Urinary bladder (tissue), 3 donors: ENCODE measurements at regions not wholly inside any gene's neighbourhood (a gene's known extent, or its start where the extent isn't known, plus 50 kb on each side); places are given as distances from the start of the nearest gene placed in this dataset.

Source experiments
- DNase-seq: peaks from one replicate; pipeline ENCODE4 v3.0.0-alpha.2; 2015; ENCODE audit errors: extremely low spot score
- H3K27ac ChIP-seq: one replicate; pipeline ENCODE4 v1.5.1; 2013; ENCODE audit warnings: low read depth, mild to moderate bottlenecking, moderate library complexity
- H3K36me3 ChIP-seq: one replicate; pipeline ENCODE4 v1.6.1; 2013; ENCODE audit warnings: mild to moderate bottlenecking, moderate library complexity; ENCODE audit not compliant: insufficient read depth
- H3K4me1 ChIP-seq: one replicate; pipeline ENCODE4 v1.6.1; 2013; ENCODE audit warnings: mild to moderate bottlenecking, moderate library complexity; ENCODE audit not compliant: insufficient read depth
- H3K4me3 ChIP-seq: one replicate; pipeline ENCODE4 v1.5.1; 2013; ENCODE audit warnings: low read depth, low read length
- WGBS: extraction: QIAGEN DNeasy Blood & Tissue Kit; methylation state at CpG from one replicate; pipeline ENCODE4 v1.1.7; 2013; 5-methylcytosine and 5-hydroxymethylcytosine counted together
- donor health status: healthy with polysubstance abuse.
- donor health status: healthy.

DNA sequence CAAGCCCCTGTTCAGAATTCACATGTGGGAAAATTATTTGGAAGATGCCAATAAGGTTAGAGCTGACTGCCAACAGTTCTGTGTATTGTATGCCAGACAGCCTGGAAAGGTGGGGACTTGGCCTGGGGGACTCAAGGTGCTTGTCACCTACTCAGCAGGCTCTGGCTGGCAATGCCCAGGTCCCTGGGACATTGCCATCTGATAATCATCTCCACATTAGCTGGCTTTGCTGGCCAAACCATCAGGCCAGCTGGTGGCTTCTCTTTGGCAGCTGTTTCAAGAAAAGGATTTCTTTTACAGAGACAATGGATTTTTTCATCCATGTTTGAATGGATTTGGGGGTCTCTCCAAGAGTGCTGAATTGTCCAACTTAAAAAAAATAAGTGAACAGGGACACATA lies 165.2 kb downstream of the BRMS1L start:
- no peaks in the 10 kb centered on the region for H3K4me1 ChIP-seq
- H3K27ac ChIP-seq: no peak overlapping the region
- H3K4me3 ChIP-seq: no peak overlapping the region
- DNase-seq: no peak
- H3K36me3 ChIP-seq: no peaks in the 10 kb centered on the region

DNA sequence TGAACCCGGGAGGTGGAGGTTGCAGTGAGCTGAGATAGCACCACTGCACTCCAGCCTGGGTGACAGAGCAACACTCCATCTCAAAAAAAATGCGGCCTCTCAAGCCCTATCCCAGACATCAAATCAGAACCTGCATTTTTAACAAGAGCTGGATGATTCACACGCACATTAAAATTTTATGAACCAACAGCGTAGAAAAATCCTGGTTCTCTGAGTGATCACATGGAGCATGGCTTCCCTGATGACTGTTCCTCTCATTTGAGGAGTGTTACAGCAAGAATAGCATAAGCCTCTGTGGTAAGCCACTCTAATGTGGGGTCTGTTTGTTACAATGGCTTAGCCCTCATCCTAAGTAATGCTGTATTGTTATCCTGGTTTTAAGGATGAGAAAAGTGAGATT lies 163.6 kb downstream of the BRMS1L start:
- DNase-seq: no peak
- Histone ChIP-seq H3K4me3 (no peak overlapping the region), H3K4me1 (no peaks in the 10 kb centered on the region), H3K27ac (no peak overlapping the region), H3K36me3 (no peaks in the 10 kb centered on the region)
- 93% methylated on average over 4 of the region's 4 CpGs for WGBS

DNA sequence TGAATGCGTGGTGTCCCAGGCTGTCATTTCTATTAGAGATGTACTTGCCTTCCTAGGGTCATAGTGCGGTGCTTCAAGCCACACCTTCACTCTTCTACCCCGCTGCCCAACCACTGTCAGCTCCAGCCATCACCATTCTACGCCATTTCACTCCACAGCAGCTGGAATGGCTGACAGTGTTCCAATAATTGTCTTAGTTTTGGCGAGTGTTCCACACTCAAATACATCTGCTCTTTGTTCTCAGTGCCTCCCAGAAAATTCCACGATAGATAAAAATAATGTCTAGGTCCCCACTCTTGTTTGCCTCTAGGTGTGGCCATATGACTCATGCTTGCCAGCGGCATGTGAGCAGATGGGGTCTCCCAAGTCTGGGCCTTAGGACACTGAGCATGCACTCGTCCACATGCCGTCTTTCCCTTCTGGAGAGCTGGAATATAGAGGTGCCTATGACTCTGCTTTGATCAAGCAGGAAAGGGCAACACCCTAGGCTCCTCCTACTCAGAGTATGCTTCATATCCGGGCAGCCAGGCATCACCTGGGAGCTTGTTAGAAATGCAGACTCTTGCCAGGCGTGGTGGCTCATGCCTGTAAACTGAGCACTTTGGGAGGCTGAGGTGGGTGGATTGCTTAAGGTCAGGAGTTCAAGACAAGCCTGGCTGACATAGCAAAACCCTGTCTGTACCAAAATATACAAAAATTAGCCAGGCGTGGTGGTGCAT lies 163.0 kb downstream of the BRMS1L start:
- H3K4me3 ChIP-seq: no peak overlapping the region
- no peaks in the 10 kb centered on the region for H3K36me3 ChIP-seq
- no peak overlapping the region for H3K27ac ChIP-seq
- WGBS: 86% methylated on average over 12 of the region's 12 CpGs
- no peak for DNase-seq
- no peaks in the 10 kb centered on the region for H3K4me1 ChIP-seq

DNA sequence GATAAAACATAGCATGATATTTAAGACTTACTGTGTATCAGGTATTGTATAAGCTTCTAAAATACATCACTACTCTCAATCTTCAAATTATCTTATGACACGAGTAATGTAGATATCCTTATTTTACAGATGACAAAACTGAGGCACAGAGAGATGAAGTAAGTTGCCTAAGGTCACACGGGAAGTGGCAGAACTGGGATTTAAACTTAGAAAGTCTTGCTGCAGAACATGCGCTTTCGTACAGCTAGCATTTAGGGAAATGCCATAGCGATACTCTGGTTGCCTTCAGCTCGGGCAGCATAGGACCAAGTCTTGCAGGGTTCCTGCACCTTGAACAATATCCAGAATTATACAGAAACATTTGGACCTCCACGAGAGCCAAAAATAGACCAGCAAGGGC lies 162.4 kb downstream of the BRMS1L start:
- no peaks in the 10 kb centered on the region for H3K36me3 ChIP-seq
- no peak overlapping the region for H3K4me3 ChIP-seq
- no peaks in the 10 kb centered on the region for H3K4me1 ChIP-seq
- no peak for DNase-seq
- 84% methylated on average over 7 of the region's 7 CpGs for WGBS
- no peak overlapping the region for H3K27ac ChIP-seq

DNA sequence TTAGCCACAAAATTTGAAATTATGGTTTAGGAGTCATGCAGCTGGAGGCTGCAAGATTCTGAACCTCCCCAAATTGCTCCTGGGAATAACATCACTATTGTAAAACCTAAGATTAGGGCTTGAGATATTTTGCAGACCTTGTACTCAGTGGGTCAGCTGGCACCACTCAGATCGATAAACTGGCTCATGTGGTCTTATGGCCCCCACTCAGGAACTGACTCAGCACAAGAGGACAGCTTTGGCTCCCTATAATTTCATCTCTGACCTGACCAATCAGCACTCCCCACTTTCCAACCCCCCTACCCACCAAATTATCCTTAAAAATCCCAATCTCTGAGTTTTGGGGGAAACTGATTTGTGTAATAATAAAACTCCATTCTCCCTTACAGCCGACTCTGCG lies 161.6 kb downstream of the BRMS1L start:
- no peak for DNase-seq
- Histone ChIP-seq H3K4me1 (no peaks in the 10 kb centered on the region), H3K27ac (no peak overlapping the region), H3K36me3 (no peaks in the 10 kb centered on the region), H3K4me3 (no peak overlapping the region)
- 84% methylated on average over 3 of the region's 3 CpGs for WGBS

DNA sequence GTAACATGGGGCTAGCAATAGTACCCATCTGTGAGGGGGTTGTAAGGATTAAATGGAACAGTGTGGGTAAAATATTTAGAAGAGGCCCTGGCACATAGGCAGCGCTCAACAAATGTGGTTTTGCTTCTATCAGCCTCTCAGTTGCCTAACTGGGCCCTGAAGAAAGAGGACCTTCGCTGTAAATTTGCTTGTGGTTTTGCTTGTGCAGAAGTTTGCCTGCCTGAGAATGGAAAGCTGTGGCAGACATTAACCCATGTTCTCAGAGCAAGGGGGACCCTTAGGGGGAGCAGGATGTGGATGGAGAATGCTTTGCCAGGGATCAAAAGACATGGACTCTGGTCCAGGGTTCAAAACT lies 160.1 kb downstream of the BRMS1L start:
- Histone ChIP-seq H3K4me3 (no peak overlapping the region), H3K4me1 (no peaks in the 10 kb centered on the region), H3K36me3 (no peaks in the 10 kb centered on the region), H3K27ac (no peak overlapping the region)
- WGBS: 69% methylated on average over 2 of the region's 2 CpGs
- no peak for DNase-seq

DNA sequence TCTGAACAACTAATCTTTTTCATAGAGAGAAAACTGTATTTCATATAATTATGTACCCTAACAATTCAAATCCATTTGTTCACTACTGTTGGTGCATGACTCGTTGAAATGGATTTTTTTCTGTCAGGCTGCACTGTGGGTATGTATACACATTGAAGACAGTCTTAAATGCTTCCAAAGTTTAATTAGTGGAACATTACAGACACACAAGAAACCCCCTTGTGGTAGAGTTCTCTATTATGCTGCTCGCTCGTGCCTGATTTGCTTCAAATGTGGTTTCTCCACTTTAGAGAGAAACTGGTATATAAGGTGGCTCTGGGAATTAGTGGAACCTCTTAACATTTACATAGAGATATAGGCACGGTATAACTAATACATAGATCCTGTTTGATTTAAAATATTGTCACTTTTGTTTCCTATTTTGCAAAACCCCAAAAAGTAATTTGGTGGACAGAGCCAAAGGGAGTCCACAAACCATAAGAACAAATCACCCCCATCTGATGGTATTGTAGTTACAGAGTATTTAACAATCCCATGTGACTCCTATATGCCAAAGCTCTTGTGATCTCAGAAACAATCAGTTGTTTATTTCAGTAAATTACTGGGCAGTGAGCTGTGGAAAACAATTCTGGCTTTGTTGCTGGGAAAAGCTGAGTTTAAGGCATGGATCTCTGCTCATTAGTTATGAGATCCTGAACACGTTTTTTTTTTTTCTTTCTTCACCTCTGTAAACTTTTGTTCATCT lies 159.5 kb downstream of the BRMS1L start:
- 39% methylated on average over 5 of the region's 5 CpGs for WGBS

DNA sequence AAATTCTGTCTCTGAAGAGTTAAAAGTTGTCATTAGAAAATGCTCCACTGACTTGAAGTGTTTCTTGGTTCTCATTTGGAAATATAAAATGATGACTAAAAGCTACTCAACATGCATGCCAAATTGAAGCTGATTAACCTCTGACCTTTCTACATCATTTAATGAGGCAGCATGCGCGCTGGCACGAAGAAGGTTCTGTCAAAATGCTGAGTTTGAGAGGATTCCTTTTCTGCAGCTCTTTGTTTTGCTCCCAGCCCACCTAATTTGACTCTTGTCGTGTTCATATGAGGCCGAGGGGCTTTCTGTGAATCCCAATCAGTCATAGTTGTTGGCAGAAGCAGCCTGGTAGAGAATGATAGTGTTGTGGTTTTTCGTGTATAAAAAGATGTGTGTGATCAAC lies 153.4 kb downstream of the BRMS1L start:
- 45% methylated on average over 6 of the region's 6 CpGs for WGBS
- no peak for DNase-seq
- Histone ChIP-seq H3K4me1 (no peaks in the 10 kb centered on the region), H3K4me3 (no peak overlapping the region), H3K27ac (no peak overlapping the region), H3K36me3 (no peaks in the 10 kb centered on the region)

More for the DNA sequence above, 159.5 kb downstream of the BRMS1L start:
- no peaks in the 10 kb centered on the region for H3K4me1 ChIP-seq
- no peak overlapping the region for H3K27ac ChIP-seq
- no peak for DNase-seq
- no peak overlapping the region for H3K4me3 ChIP-seq
- no peaks in the 10 kb centered on the region for H3K36me3 ChIP-seq

DNA sequence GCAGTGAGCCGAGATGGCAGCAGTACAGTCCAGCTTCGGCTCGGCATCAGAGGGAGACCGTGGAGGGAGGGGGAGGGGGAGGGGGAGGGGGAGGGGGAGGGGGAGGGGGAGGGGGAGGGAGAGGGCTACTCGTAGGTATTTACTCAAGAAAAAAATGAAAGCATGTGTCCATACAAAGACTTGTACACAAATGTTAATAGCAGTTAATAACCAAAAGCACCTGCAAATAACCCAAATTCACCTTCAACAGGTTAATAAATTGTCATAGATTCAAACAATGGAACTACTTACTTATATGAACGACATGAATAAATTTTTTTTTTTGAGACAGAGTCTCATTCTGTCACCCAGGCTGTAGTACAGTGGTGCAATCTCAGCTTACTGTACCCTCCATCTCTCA lies 152.4 kb downstream of the BRMS1L start:
- 54% methylated on average over 2 of the region's 6 CpGs for WGBS
- DNase-seq: no peak
- Histone ChIP-seq H3K27ac (no peak overlapping the region), H3K4me1 (no peaks in the 10 kb centered on the region), H3K36me3 (no peaks in the 10 kb centered on the region), H3K4me3 (no peak overlapping the region)

DNA sequence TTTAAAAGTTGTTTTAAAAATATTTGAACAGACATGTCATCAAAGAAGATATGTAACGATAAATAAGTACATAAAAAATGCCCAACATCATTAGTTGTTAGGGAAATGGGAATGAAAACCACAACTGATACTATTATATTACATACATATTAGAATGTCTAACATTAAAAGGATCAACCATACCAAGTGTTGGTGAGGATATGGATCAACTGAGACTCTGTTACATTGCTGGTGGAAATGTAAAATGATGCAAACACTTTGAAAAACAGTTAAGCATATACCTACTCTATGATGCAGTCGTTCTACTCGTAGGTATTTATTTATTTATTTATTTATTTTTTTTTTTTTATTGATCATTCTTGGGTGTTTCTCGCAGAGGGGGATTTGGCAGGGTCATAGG lies 149.7 kb downstream of the BRMS1L start:
- H3K4me3 ChIP-seq: no peak overlapping the region
- 93% methylated on average over 4 of the region's 4 CpGs for WGBS
- H3K4me1 ChIP-seq: no peaks in the 10 kb centered on the region
- DNase-seq: no peak
- no peak overlapping the region for H3K27ac ChIP-seq
- H3K36me3 ChIP-seq: no peaks in the 10 kb centered on the region

DNA sequence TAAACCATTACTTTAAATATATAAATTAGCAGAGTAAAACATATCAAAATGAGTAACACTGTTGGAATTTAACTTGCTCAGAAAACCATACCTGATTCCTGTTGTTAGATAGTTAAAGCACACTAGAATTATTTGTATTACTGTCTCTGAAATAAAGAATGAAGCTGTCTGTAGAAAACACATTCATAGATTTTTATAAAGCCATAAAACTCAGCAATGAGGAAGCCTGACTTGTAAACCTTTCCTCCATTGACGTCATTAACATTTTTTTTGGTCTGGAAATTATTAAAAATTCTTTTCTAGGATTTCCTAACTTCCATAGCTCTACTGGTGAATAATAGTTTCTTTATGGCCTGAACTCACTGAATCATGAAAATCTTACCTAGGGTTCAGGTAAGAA lies 147.6 kb downstream of the BRMS1L start:
- no peaks in the 10 kb centered on the region for H3K36me3 ChIP-seq
- no peaks in the 10 kb centered on the region for H3K4me1 ChIP-seq
- WGBS: 45% methylated on average over 1 of the region's 1 CpG
- no peak overlapping the region for H3K4me3 ChIP-seq
- DNase-seq: no peak
- H3K27ac ChIP-seq: no peak overlapping the region

DNA sequence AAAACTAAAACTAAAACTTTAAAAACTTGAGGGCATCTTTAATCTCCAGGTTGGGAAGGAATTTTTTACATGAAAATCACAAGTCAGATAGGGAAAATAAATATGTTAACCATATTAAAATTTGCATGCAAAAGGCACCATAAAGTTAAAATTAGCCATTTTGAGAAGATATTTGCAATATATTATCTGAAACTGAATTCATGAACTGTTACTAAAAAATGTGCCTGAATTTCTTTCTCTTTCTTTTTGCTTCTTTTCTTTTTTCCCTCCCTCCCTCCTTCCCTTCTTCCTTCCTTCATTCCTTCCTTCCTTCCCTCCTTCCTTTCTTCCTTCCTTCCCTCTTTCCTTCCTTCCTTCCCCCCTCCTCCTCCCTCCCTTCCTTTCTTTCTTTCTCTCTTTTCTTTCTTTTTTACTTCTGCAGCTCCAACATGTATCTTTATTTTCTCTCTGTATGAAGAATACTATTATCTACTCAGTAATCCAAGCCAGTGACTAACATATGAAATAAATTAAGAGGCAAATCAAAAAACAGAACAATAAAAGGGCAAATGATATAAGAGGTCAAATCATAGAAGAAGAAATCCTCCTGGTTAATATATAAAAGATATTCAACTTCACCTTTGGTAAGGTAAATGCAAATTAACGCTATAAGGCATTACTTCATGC lies 146.0 kb downstream of the BRMS1L start:
- Histone ChIP-seq H3K27ac (no peak overlapping the region), H3K36me3 (no peaks in the 10 kb centered on the region), H3K4me3 (no peak overlapping the region), H3K4me1 (no peaks in the 10 kb centered on the region)
- no peak for DNase-seq
- WGBS: 85% methylated on average over 1 of the region's 1 CpG

DNA sequence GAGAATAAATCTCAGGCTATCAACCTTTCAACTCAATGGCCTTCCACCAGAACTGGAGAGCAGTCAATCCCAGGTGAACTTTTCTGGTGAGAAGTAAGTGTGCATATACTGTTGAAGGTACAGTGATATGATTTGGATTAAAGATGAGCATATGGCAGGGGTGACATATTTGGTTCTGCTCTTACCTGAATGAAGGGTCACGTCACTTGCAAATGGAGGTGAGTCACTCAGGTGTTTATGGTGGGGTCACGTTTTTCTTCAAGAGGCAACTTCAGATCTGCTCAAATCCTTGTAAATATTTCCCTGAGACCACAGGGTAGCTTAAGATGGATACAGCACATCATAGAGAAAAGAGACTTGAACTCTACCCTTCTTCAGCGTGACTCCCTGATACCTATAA lies 143.2 kb downstream of the BRMS1L start:
- Histone ChIP-seq H3K36me3 (no peaks in the 10 kb centered on the region), H3K4me1 (no peaks in the 10 kb centered on the region), H3K4me3 (no peak overlapping the region), H3K27ac (no peak overlapping the region)
- 71% methylated on average over 3 of the region's 3 CpGs for WGBS
- DNase-seq: no peak

DNA sequence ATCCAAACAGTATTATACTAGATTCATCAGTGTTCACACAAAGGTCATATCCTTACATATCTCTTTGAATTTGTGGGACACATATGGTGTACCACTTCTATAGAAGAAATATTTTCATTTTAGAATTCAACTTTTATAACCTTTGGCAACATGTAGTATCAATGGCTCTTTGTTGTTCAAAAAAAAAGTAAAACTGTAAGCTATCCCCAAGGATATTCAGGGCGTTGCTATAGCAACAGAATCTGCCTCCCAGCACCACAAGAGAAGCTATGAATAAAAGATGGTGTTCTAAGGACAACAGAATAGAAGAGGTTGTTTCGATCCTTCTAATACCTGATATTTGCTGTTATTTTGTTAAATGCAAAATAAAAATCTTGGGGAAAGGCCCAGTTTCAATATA lies 139.3 kb downstream of the BRMS1L start:
- no peaks in the 10 kb centered on the region for H3K36me3 ChIP-seq
- H3K4me3 ChIP-seq: no peak overlapping the region
- 73% methylated on average over 2 of the region's 2 CpGs for WGBS
- no peaks in the 10 kb centered on the region for H3K4me1 ChIP-seq
- no peak for DNase-seq
- no peak overlapping the region for H3K27ac ChIP-seq
